H1 (cell line): ENCODE measurements at regions not wholly inside any gene's neighbourhood (a gene's known extent, or its start where the extent isn't known, plus 50 kb on each side); places are given as distances from the start of the nearest gene placed in this dataset.

Experiments
- CTCF ChIA-PET: fragments of 300-600 bp; sonication (Branson Sonifier 250); formaldehyde crosslinking; loops from one replicate; lab custom pipeline; 2021; ENCODE audit not compliant: partially characterized antibody; lab: Charles Lee
- POLR2A ChIA-PET: fragments of 300-600 bp; sonication (Branson Sonifier 250); formaldehyde crosslinking; loops from one replicate; lab custom pipeline; 2021; ENCODE audit warnings: inconsistent platforms; ENCODE audit not compliant: partially characterized antibody; lab: Charles Lee
- DNase-seq, 2 experiments: peaks; one replicate each; pipeline versions ENCODE4 v3.0.0 to v3.0.0-alpha.2; 2010 to 2022; ENCODE audit warnings: low spot score in 2 of 2, low read depth in 1 of 2, mixed read lengths in 1 of 2
- FAIRE-seq: peaks from 2 replicates; lab custom pipeline; 2011; peaks lifted over from hg19 to GRCh38; lab: Jason Lieb, UNC
- H2AFZ ChIP-seq: 2 replicates; pipeline ENCODE4 v1.8.1; 2012; ENCODE audit warnings: low read length, inconsistent platforms
- H2AK5ac ChIP-seq: 2 replicates; pipeline ENCODE4 v1.6.1; 2013; ENCODE audit warnings: low read depth, low read length
- H2BK120ac ChIP-seq: replicated peaks from 2 replicates; pipeline ENCODE3; 2013; ENCODE audit warnings: low read depth, low read length, inconsistent platforms
- H2BK12ac ChIP-seq: 2 replicates; pipeline ENCODE4 v1.6.1; 2013; ENCODE audit warnings: low read depth, low read length
- H2BK15ac ChIP-seq: 2 replicates; pipeline ENCODE4 v1.6.1; 2013; ENCODE audit warnings: low read length
- H2BK20ac ChIP-seq: 2 replicates; pipeline ENCODE4 v1.6.1; 2013; ENCODE audit warnings: low read length
- H2BK5ac ChIP-seq: 2 replicates; pipeline ENCODE4 v1.6.1; 2013; ENCODE audit warnings: low read depth, low read length
- H3K14ac ChIP-seq: 2 replicates; pipeline ENCODE4 v1.6.1; 2013; ENCODE audit warnings: inconsistent platforms; ENCODE audit not compliant: insufficient read length
- H3K18ac ChIP-seq: 2 replicates; pipeline ENCODE4 v1.6.1; 2013; ENCODE audit warnings: low read length; ENCODE audit errors: extremely low read depth
- H3K23ac ChIP-seq: 2 replicates; pipeline ENCODE4 v1.6.1; 2013; ENCODE audit warnings: inconsistent platforms; ENCODE audit not compliant: insufficient read length
- H3K23me2 ChIP-seq: 2 replicates; pipeline ENCODE4 v1.6.1; 2013; ENCODE audit warnings: low read depth, low read length
- H3K27ac ChIP-seq: 2 replicates; pipeline ENCODE4 v1.6.1; 2011; ENCODE audit warnings: low read depth, low read length, inconsistent platforms
- H3K27me3 ChIP-seq, 4 experiments: replicated peaks in 1 of 4; 1 replicate in 1 of 4; 2 replicates in 3 of 4; pipeline versions ENCODE4 v1.6.1 to v1.8.1; 2011 to 2013; ENCODE audit warnings: low read length in 3 of 4, mild to moderate bottlenecking in 3 of 4, inconsistent platforms in 2 of 4, mixed read lengths in 2 of 4, moderate library complexity in 1 of 4; ENCODE audit not compliant: control insufficient read depth in 3 of 4, insufficient read depth in 3 of 4; ENCODE audit errors: extremely low read depth in 1 of 4
- H3K36me3 ChIP-seq, 4 experiments: 2 replicates each; pipeline versions ENCODE4 v1.6.1 to v1.8.1; 2011 to 2013; ENCODE audit warnings: mild to moderate bottlenecking in 4 of 4, low read length in 3 of 4, moderate library complexity in 2 of 4, control low read depth in 1 of 4, inconsistent platforms in 1 of 4; ENCODE audit not compliant: insufficient read depth in 4 of 4, control insufficient read depth in 2 of 4
- H3K4ac ChIP-seq: replicated peaks from 2 replicates; pipeline ENCODE3; 2013; ENCODE audit warnings: low read length, low read depth, mixed read lengths, inconsistent platforms; ENCODE audit not compliant: insufficient read length
- H3K4me1 ChIP-seq, 4 experiments: replicated peaks in 1 of 4; 1 replicate in 1 of 4; 2 replicates in 3 of 4; pipeline versions ENCODE4 v1.6.1 to v1.8.1; 2011 to 2013; ENCODE audit warnings: low read length in 3 of 4, inconsistent platforms in 2 of 4, mixed read lengths in 1 of 4; ENCODE audit not compliant: insufficient read depth in 4 of 4, control insufficient read depth in 3 of 4
- H3K4me2 ChIP-seq, 2 experiments: 2 replicates each; pipeline versions ENCODE4 v1.6.1 to v1.8.1; 2011 to 2013; ENCODE audit warnings: low read depth in 2 of 2, low read length in 2 of 2, control low read depth in 1 of 2, inconsistent platforms in 1 of 2, mild to moderate bottlenecking in 1 of 2; ENCODE audit not compliant: insufficient read depth in 1 of 2
- H3K4me3 ChIP-seq, 4 experiments: fragments of 200-600, 300-600 bp in 1 of 4; sonication (generic), shearing (Covaris generic), sonication (Bioruptor Twin) in 1 of 4; 2 replicates each; pipeline versions ENCODE4 v1.5.1 to v1.8.1; 2011 to 2016; ENCODE audit warnings: low read length in 4 of 4, low read depth in 3 of 4, control low read depth in 2 of 4, inconsistent platforms in 2 of 4, mild to moderate bottlenecking in 2 of 4, mixed read lengths in 1 of 4, moderate library complexity in 1 of 4; ENCODE audit not compliant: insufficient read depth in 2 of 4; ENCODE audit errors: extremely low read depth in 1 of 4
- H3K56ac ChIP-seq: replicated peaks from 2 replicates; pipeline ENCODE3; 2013; ENCODE audit warnings: low read depth, mild to moderate bottlenecking, mixed read lengths, low read length, inconsistent platforms; ENCODE audit not compliant: insufficient read length
- H3K79me1 ChIP-seq: 2 replicates; pipeline ENCODE4 v1.6.1; 2013; ENCODE audit warnings: low read depth, low read length, control low read depth
- H3K79me2 ChIP-seq, 2 experiments: 2 replicates each; pipeline versions ENCODE4 v1.6.1 to v1.8.1; 2012 to 2013; ENCODE audit warnings: low read length in 2 of 2, mild to moderate bottlenecking in 2 of 2, inconsistent platforms in 1 of 2; ENCODE audit not compliant: insufficient read depth in 2 of 2, control insufficient read depth in 1 of 2
- H3K9ac ChIP-seq, 4 experiments: replicated peaks in 1 of 4; 1 replicate in 1 of 4; 2 replicates in 3 of 4; pipeline versions ENCODE4 v1.6.1 to v1.8.1; 2011 to 2013; ENCODE audit warnings: low read depth in 3 of 4, low read length in 3 of 4, control low read depth in 2 of 4, mild to moderate bottlenecking in 2 of 4, moderate library complexity in 2 of 4, inconsistent platforms in 1 of 4; ENCODE audit errors: extremely low read depth in 1 of 4
- H3K9me3 ChIP-seq, 2 experiments: 2 replicates each; pipeline versions ENCODE4 v1.6.1 to v1.8.1; 2012 to 2013; ENCODE audit warnings: mild to moderate bottlenecking in 2 of 2, moderate library complexity in 2 of 2, control low read depth in 1 of 2, inconsistent platforms in 1 of 2, low read depth in 1 of 2, low read length in 1 of 2, mixed read lengths in 1 of 2; ENCODE audit not compliant: insufficient read depth in 2 of 2
- H4K20me1 ChIP-seq, 2 experiments: replicated peaks in 1 of 2; 2 replicates each; pipeline versions ENCODE3 to v1.8.1; 2011 to 2013; ENCODE audit warnings: inconsistent platforms in 2 of 2, low read length in 2 of 2, mild to moderate bottlenecking in 1 of 2; ENCODE audit not compliant: insufficient read depth in 2 of 2, control insufficient read depth in 1 of 2
- H4K5ac ChIP-seq: 2 replicates; pipeline ENCODE4 v1.6.1; 2013; ENCODE audit warnings: low read length, low read depth, mixed read lengths, inconsistent platforms; ENCODE audit not compliant: insufficient read length
- H4K8ac ChIP-seq: 2 replicates; pipeline ENCODE4 v1.8.0; 2013; ENCODE audit warnings: mild to moderate bottlenecking, moderate library complexity, low read length, inconsistent platforms; ENCODE audit not compliant: insufficient read depth; ENCODE audit errors: extremely low read depth
- H4K91ac ChIP-seq: replicated peaks from 2 replicates; pipeline ENCODE3; 2013; ENCODE audit warnings: low read length, mixed read lengths, inconsistent platforms; ENCODE audit not compliant: insufficient read length
- CHD1 ChIP-seq: IDR thresholded peaks from 2 replicates; pipeline ENCODE4 v1.6.1; 2012; ENCODE audit warnings: low read depth, low read length, improper control_type of control experiment
- GABPA ChIP-seq: IDR thresholded peaks from 2 replicates; pipeline ENCODE4 v1.6.1; 2011; ENCODE audit warnings: mild to moderate bottlenecking, low read length, moderate library complexity, borderline replicate concordance; ENCODE audit not compliant: insufficient read depth
- SIN3A ChIP-seq, 2 experiments: IDR thresholded peaks in 1 of 2; conservative IDR thresholded peaks in 1 of 2; 2 replicates each; pipeline ENCODE4 v1.6.1; 2011 to 2012; ENCODE audit warnings: low read length in 2 of 2, improper control_type of control experiment in 1 of 2, low read depth in 1 of 2, mild to moderate bottlenecking in 1 of 2
- WGBS, 2 experiments: shearing (Covaris generic) in 1 of 2; methylation state at CpG; one replicate each; pipeline versions ENCODE4 v1.1.6 to v1.1.7; 2013 to 2015; ENCODE audit warnings: low lambda C conversion rate in 2 of 2, mixed read lengths in 2 of 2, inconsistent platforms in 1 of 2, low coverage in 1 of 2, missing lambda C conversion rate in 1 of 2; ENCODE audit not compliant: insufficient replicate concordance in 2 of 2, insufficient coverage in 1 of 2, insufficient read length in 1 of 2; ENCODE audit errors: extremely low coverage in 1 of 2, missing lambda C conversion rate in 1 of 2; 5-methylcytosine and 5-hydroxymethylcytosine counted together
- TF ChIP-seq, protein P1 (sequence below): IDR thresholded peaks from 2 replicates; pipeline ENCODE4 v1.6.1; 2012; ENCODE audit warnings: inconsistent platforms

DNA sequence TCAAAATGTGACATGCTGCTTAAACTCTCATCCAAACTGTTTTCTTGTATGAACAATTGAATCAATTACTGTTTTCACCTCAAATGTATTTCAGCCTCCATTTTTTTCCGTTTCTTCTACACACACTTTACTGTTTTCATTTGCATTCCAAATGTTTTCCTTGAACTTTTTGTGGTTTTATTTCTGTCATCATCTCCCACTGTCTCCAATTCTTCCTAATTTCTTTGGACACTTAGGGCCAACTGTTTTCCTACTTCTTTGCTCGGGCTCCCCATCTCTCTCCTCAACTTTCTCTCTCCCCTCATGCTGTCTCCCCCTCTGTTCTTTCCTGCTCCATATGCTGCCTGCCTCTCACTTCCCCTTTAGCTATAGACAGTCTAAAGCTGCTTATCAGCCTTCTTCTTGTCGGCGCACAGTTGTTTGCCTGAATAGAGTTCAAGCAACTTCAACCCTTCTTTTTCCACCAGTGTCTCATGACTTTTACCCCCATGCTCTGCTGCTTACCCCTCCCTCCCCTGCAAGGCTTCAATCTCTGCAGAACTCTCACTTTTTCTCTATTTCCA is 443.4 kb downstream of the DTWD2 start:
- Histone ChIP-seq H3K79me2 (no peaks in the 10 kb centered on the region), H3K56ac (no peak overlapping the region), H2BK20ac (no peak overlapping the region), H3K9ac (no peak overlapping the region), H4K91ac (no peak overlapping the region), H3K4ac (no peak overlapping the region), H3K4me1 (no peaks in the 10 kb centered on the region), H3K4me3 (no peak overlapping the region), H3K18ac (no peak overlapping the region), H3K23me2 (no peaks in the 10 kb centered on the region), H3K9me3 (peaks cover 0 to 12% of the 10 kb centered on the region in 2 experiments; a peak in 2 of 4 replicates), H2BK120ac (no peak overlapping the region), H4K5ac (no peak overlapping the region), H3K79me1 (no peaks in the 10 kb centered on the region), H3K23ac (no peak overlapping the region), H4K20me1 (no peaks in the 10 kb centered on the region), H4K8ac (no peak overlapping the region), H3K27ac (no peak overlapping the region), H3K27me3 (no peaks in the 10 kb centered on the region), H3K36me3 (no peaks in the 10 kb centered on the region), H2BK12ac (no peak overlapping the region), H3K4me2 (no peak overlapping the region), H2AFZ (peak overlapping the region; percentile 41; the same call in 1 of the 2 replicates), H2BK15ac (no peak overlapping the region), H3K14ac (no peak overlapping the region), H2BK5ac (no peak overlapping the region), H2AK5ac (no peak overlapping the region)
- FAIRE-seq (no peak), DNase-seq (no peak)
- 93 to 100% methylated on average over 1 to 4 of the region's 4 CpGs for WGBS, 2 experiments
- ChIA-PET CTCF (no interaction called here), POLR2A (no interaction called here)
- TF ChIP-seq GABPA (no peak), SIN3A (conservative IDR thresholded peaks at IDR 0.05 in 1 of 2, IDR thresholded peaks at IDR 0.05 in 1 of 2; ENCODE audit: low read depth in 1 of 2, low read length in 2 of 2) (no peak), CHD1 (no peak)
- TF ChIP-seq, protein P1, sequence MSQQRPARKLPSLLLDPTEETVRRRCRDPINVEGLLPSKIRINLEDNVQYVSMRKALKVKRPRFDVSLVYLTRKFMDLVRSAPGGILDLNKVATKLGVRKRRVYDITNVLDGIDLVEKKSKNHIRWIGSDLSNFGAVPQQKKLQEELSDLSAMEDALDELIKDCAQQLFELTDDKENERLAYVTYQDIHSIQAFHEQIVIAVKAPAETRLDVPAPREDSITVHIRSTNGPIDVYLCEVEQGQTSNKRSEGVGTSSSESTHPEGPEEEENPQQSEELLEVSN: no peak
